ENCODE measurements at regions not wholly inside any gene's neighbourhood (a gene's known extent, or its start where the extent isn't known, plus 50 kb on each side); places are given as distances from the start of the nearest gene placed in this dataset.

DNA sequence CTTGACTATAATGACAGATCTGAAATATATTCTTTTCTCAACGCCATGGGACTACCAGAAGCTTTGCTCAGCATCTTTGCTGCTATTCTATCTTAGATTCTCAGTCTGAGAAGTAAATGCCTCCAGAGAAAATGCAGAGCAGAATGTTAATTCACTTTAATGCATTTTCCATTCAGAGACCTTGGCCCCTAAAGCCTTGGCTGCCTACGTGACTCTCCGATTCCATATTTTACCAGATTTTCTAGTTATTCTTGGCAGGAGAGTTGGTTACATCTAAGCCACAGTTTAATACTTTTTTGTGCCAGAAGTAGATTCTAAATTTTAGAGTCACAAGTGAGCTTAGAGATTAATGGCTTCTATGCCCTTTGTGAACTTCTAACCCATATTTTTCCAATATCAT is 837.1 kb upstream of the POU3F3 start:
- no peak for DNase-seq (ENCODE audit: extremely low read depth, low read depth)
- TF ChIP-seq CTCF (IDR thresholded peaks at IDR 0.05; ENCODE audit: low read depth, low read length, missing control alignments) = no peak
- no peak overlapping the region for H3K4me3 ChIP-seq (replicated peaks; ENCODE audit: low read depth, low read length)

DNA sequence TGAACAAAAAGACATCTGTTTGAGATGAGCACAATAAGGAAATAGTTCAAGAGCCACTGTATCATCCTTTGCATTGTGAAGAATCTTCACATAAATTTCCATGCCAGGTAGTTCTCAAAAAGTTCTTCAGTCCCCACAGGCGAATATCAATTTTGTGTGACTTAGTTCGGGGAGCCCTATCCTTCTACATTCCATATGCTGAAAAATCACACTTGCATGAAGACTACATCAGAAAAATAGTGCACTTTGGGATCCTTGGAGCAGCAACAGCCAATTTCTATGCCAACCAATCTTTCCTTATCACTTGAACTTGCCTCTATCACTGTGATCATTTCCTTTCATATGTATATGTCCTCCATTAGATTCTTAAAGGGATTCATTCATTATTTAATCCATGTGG is 830.6 kb upstream of the POU3F3 start:
- DNase-seq (ENCODE audit: extremely low read depth, low read depth) = no peak
- H3K4me3 ChIP-seq (replicated peaks; ENCODE audit: low read depth, low read length) = no peak overlapping the region
- no peak for TF ChIP-seq CTCF (IDR thresholded peaks at IDR 0.05; ENCODE audit: low read depth, low read length, missing control alignments)

GRCh38 chr2:104023765-104024164 is 830.1 kb upstream of the POU3F3 start:
- no peak for DNase-seq (ENCODE audit: extremely low read depth, low read depth)
- H3K4me3 ChIP-seq (replicated peaks; ENCODE audit: low read depth, low read length) = no peak overlapping the region
- no peak for TF ChIP-seq CTCF (IDR thresholded peaks at IDR 0.05; ENCODE audit: low read depth, low read length, missing control alignments)

GRCh38 chr2:104025295-104025694 is 828.6 kb upstream of the POU3F3 start:
- TF ChIP-seq CTCF (IDR thresholded peaks at IDR 0.05; ENCODE audit: low read depth, low read length, missing control alignments) = no peak

DNA sequence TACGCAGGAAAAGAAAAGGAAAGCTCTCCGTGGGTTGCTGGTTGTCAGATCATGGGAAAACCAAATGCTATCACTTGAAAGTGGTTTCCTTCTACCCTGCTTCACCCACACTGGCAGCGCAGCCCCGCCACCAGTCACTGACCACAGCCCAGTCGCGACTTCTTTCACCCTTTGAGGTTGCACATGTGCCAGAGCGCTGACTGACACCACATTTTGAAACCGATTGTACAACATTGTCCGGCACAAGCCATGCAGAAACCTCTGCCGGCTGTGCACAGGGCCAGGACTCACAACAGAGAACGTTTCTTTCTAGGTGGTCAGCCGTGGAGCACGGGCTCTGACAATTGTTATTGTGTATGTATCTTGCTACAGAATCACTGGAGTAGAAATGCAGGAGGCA is 827.2 kb upstream of the POU3F3 start:
- DNase-seq (ENCODE audit: extremely low read depth, low read depth) = no peak
- no peak for TF ChIP-seq CTCF (IDR thresholded peaks at IDR 0.05; ENCODE audit: low read depth, low read length, missing control alignments)
- no peak overlapping the region for H3K4me3 ChIP-seq (replicated peaks; ENCODE audit: low read depth, low read length)

More at GRCh38 chr2:104025295-104025694, 828.6 kb upstream of the POU3F3 start:
- no peak overlapping the region for H3K4me3 ChIP-seq (replicated peaks; ENCODE audit: low read depth, low read length)
- DNase-seq (ENCODE audit: extremely low read depth, low read depth) = no peak

DNA sequence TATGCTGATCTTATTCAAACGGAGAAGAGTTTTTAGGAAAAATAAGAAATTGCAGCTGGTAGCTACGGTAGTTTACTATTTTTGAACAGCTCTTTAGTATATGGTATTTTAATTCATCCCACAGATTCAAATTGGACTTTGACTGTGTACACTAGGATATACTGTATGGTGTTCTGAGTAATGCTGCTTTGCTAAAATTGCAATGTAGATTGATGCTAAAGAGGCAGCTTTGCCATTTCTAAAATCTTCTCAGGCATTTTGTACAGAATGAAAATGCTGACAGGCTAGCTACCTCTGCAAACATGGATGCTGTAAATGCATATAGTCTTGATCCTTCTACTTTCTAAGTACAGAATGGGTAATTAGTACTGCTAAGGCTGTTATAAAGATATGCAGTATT is 826.6 kb upstream of the POU3F3 start:
- H3K4me3 ChIP-seq (replicated peaks; ENCODE audit: low read depth, low read length) = no peak overlapping the region
- DNase-seq (ENCODE audit: extremely low read depth, low read depth) = no peak
- TF ChIP-seq CTCF (IDR thresholded peaks at IDR 0.05; ENCODE audit: low read depth, low read length, missing control alignments) = no peak

DNA sequence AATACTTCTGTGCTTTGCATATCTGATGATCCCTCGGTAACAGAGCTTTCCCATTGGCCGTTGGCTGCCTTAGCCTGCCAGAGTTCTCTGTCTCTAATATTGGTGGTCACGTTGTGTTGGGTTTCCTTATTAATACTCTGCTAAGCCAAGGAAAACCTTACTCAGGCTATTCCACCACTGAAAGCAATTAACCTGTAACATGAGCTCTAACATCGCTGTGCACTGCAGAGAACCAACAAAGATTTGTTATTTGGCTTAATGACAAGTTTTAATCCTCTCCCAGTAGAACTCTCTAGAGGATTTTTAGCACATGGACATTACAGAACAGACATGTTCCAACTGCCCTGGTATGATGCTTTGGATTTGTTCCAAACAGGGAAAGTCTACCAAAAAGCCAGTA is 825.9 kb upstream of the POU3F3 start:
- DNase-seq (ENCODE audit: extremely low read depth, low read depth) = no peak
- TF ChIP-seq CTCF (IDR thresholded peaks at IDR 0.05; ENCODE audit: low read depth, low read length, missing control alignments) = no peak
- H3K4me3 ChIP-seq (replicated peaks; ENCODE audit: low read depth, low read length) = no peak overlapping the region

Measured in HFF-Myc (cell line).